Liver (tissue), 8 donors: ENCODE measurements at regions not wholly inside any gene's neighbourhood (a gene's known extent, or its start where the extent isn't known, plus 50 kb on each side); places are given as distances from the start of the nearest gene placed in this dataset.

ENCODE experiments used
- DNase-seq: peaks from one replicate; pipeline ENCODE4 v3.0.0-alpha.2; 2017; ENCODE audit warnings: low spot score
- H3K27ac ChIP-seq, 2 donors: one replicate each; pipeline ENCODE4 v1.7.0; 2013; ENCODE audit warnings: inconsistent platforms in 2 of 2, low read length in 2 of 2, control low read depth in 1 of 2, low read depth in 1 of 2, mild to moderate bottlenecking in 1 of 2
- H3K27me3 ChIP-seq, 4 donors: one replicate each; pipeline versions ENCODE4 v1.6.1 to v1.7.0; 2013; ENCODE audit warnings: low read length in 3 of 4, inconsistent platforms in 1 of 4, mild to moderate bottlenecking in 1 of 4, moderate library complexity in 1 of 4; ENCODE audit not compliant: control insufficient read depth in 4 of 4, insufficient read depth in 4 of 4
- H3K36me3 ChIP-seq, 4 donors: one replicate each; pipeline versions ENCODE4 v1.6.1 to v1.7.0; 2013; ENCODE audit warnings: low read length in 3 of 4, mild to moderate bottlenecking in 3 of 4, low read depth in 1 of 4, moderate library complexity in 1 of 4; ENCODE audit not compliant: control insufficient read depth in 4 of 4, insufficient read depth in 3 of 4
- H3K4me1 ChIP-seq, 4 donors: one replicate each; pipeline versions ENCODE4 v1.6.1 to v1.7.0; 2013; ENCODE audit warnings: low read length in 3 of 4, mild to moderate bottlenecking in 3 of 4, moderate library complexity in 1 of 4; ENCODE audit not compliant: control insufficient read depth in 4 of 4, insufficient read depth in 4 of 4
- H3K4me3 ChIP-seq, 3 donors: one replicate each; pipeline versions ENCODE4 v1.6.1 to v1.7.0; 2013; ENCODE audit warnings: low read length in 3 of 3, control low read depth in 1 of 3, low read depth in 1 of 3, mild to moderate bottlenecking in 1 of 3
- H3K9ac ChIP-seq, 2 donors: one replicate each; pipeline ENCODE4 v1.7.0; 2013; ENCODE audit warnings: low read length in 2 of 2, mild to moderate bottlenecking in 2 of 2, moderate library complexity in 2 of 2, control low read depth in 1 of 2, low read depth in 1 of 2
- H3K9me3 ChIP-seq, 4 donors: one replicate each; pipeline versions ENCODE4 v1.6.1 to v1.7.0; 2013; ENCODE audit warnings: low read length in 3 of 4; ENCODE audit not compliant: control insufficient read depth in 4 of 4
- ATF3 ChIP-seq: IDR thresholded peaks from 2 replicates; pipeline ENCODE4 v1.6.1; 2016; ENCODE audit warnings: antibody characterized with exemption
- CTCF ChIP-seq: fragments of 150-350 bp; IDR thresholded peaks from 2 replicates; pipeline ENCODE4 v1.5.1; 2017; ENCODE audit warnings: improper control_type of control experiment, low read depth, low read length; ENCODE audit not compliant: missing input control
- EGR1 ChIP-seq, 2 donors: IDR thresholded peaks; 2 replicates each; pipeline ENCODE4 v1.6.1; 2016 to 2018; ENCODE audit warnings: antibody characterized with exemption in 2 of 2, low read depth in 2 of 2
- FOXA1 ChIP-seq: IDR thresholded peaks from 2 replicates; pipeline ENCODE4 v1.6.1; 2016; ENCODE audit warnings: antibody characterized with exemption
- FOXA2 ChIP-seq: IDR thresholded peaks from 2 replicates; pipeline ENCODE4 v1.6.1; 2016; ENCODE audit warnings: antibody characterized with exemption
- HNF4A ChIP-seq, 2 donors: conservative IDR thresholded peaks; 2 replicates each; pipeline ENCODE4 v1.6.1; 2016; ENCODE audit warnings: antibody characterized with exemption in 2 of 2, mild to moderate bottlenecking in 2 of 2
- HNF4G ChIP-seq: IDR thresholded peaks from 2 replicates; pipeline ENCODE4 v1.6.1; 2016; ENCODE audit warnings: antibody characterized with exemption
- JUND ChIP-seq, 2 donors: IDR thresholded peaks; 2 replicates each; pipeline ENCODE4 v1.6.1; 2016; ENCODE audit warnings: antibody characterized with exemption in 2 of 2
- MAX ChIP-seq: IDR thresholded peaks from 2 replicates; pipeline ENCODE4 v1.6.1; 2016; ENCODE audit warnings: antibody characterized with exemption
- NR2F2 ChIP-seq: IDR thresholded peaks from 2 replicates; pipeline ENCODE4 v1.6.1; 2016; ENCODE audit warnings: antibody characterized with exemption
- RXRA ChIP-seq, 2 donors: IDR thresholded peaks; 2 replicates each; pipeline ENCODE4 v1.6.1; 2017 to 2018; ENCODE audit warnings: antibody characterized with exemption in 2 of 2, mild to moderate bottlenecking in 1 of 2
- SP1 ChIP-seq: IDR thresholded peaks from 2 replicates; pipeline ENCODE4 v1.6.1; 2018; ENCODE audit warnings: antibody characterized with exemption, mild to moderate bottlenecking
- YY1 ChIP-seq: IDR thresholded peaks from 2 replicates; pipeline ENCODE4 v1.6.1; 2016; ENCODE audit warnings: antibody characterized with exemption, mild to moderate bottlenecking
- ZBTB33 ChIP-seq: IDR thresholded peaks from 2 replicates; pipeline ENCODE4 v1.6.1; 2016; ENCODE audit warnings: antibody characterized with exemption
- WGBS: extraction: QIAGEN DNeasy Blood & Tissue Kit; methylation state at CpG from one replicate; pipeline ENCODE4 v1.1.7; 2013; 5-methylcytosine and 5-hydroxymethylcytosine counted together
- donor health status: healthy.
- donor health status: healthy.
- donor health status: healthy.
- donor health status: healthy.
- donor health status: healthy.

GRCh38 chrX:109274806-109275205, 207.1 kb downstream of the GUCY2F start:
- no peaks in the 10 kb centered on the region for H3K4me1 ChIP-seq
- WGBS = 90% methylated on average over 3 of the region's 3 CpGs
- TF ChIP-seq NR2F2 = no peak
- no peak for TF ChIP-seq MAX
- no peak for TF ChIP-seq ZBTB33
- no peak for TF ChIP-seq FOXA1
- TF ChIP-seq CTCF = no peak
- no peak for TF ChIP-seq HNF4G
- TF ChIP-seq RXRA (IDR thresholded peaks at IDR 0.05) = no peak
- no peak for TF ChIP-seq ATF3
- no peak for TF ChIP-seq SP1
- no peak for TF ChIP-seq EGR1 (IDR thresholded peaks at IDR 0.05; ENCODE audit: low read depth in 2 of 2)
- TF ChIP-seq YY1 = no peak
- TF ChIP-seq FOXA2 = no peak
- TF ChIP-seq HNF4A (conservative IDR thresholded peaks at IDR 0.05) = no peak
- no peaks in the 10 kb centered on the region for H3K9me3 ChIP-seq
- H3K27me3 ChIP-seq = peaks cover 0 to 4% (median 0%) of the 10 kb centered on the region in 4 donors
- H3K27ac ChIP-seq = no peak overlapping the region
- no peaks in the 10 kb centered on the region for H3K36me3 ChIP-seq
- DNase-seq = no peak
- H3K9ac ChIP-seq = no peak overlapping the region
- no peak overlapping the region for H3K4me3 ChIP-seq

- no peak overlapping the region for H3K27ac ChIP-seq
- DNase-seq = no peak
Measured at GRCh38 chrX:109270580-109271484, 211.1 kb downstream of the GUCY2F start.

GRCh38 chrX:109268340-109268739, 213.5 kb downstream of the GUCY2F start:
- Histone ChIP-seq H3K4me1 (no peaks in the 10 kb centered on the region), H3K36me3 (no peaks in the 10 kb centered on the region), H3K9ac (no peak overlapping the region), H3K27me3 (peaks cover 0 to 8% (median 0%) of the 10 kb centered on the region in 4 donors), H3K27ac (no peak overlapping the region), H3K4me3 (no peak overlapping the region), H3K9me3 (peaks cover 0 to 3% (median under 1%) of the 10 kb centered on the region in 4 donors)
- DNase-seq = no peak
- TF ChIP-seq FOXA1 = no peak
- TF ChIP-seq JUND (IDR thresholded peaks at IDR 0.05) = no peak

More at GRCh38 chrX:109270580-109271484, 211.1 kb downstream of the GUCY2F start:
- Histone ChIP-seq H3K9me3 (no peaks in the 10 kb centered on the region), H3K4me3 (no peak overlapping the region), H3K36me3 (no peaks in the 10 kb centered on the region), H3K27me3 (peaks cover 0 to 7% (median 0%) of the 10 kb centered on the region in 4 donors), H3K9ac (no peak overlapping the region), H3K4me1 (no peaks in the 10 kb centered on the region)
- no peak for TF ChIP-seq RXRA (IDR thresholded peaks at IDR 0.05)
- no peak for TF ChIP-seq FOXA2
- no peak for TF ChIP-seq YY1
- 54% methylated on average over 2 of the region's 2 CpGs for WGBS
